ENCODE measurements at regions not wholly inside any gene's neighbourhood (a gene's known extent, or its start where the extent isn't known, plus 50 kb on each side); places are given as distances from the start of the nearest gene placed in this dataset.

- TF ChIP-seq CTCF (IDR thresholded peaks at IDR 0.05; ENCODE audit: insufficient read depth, low read depth, low read length) (no peak), EZH2 (IDR thresholded peaks at IDR 0.05; ENCODE audit: insufficient read depth, low read length) (no peak)
These were observed 114.3 kb upstream of the TSLP start for GRCh38 chr5:110956913-110957813.

Measured in astrocyte (in vitro differentiated cells and primary cell).